CD4-positive, alpha-beta T cell treated with Interleukin-17A for 4 hours (primary cell): ENCODE measurements at regions not wholly inside any gene's neighbourhood (a gene's known extent, or its start where the extent isn't known, plus 50 kb on each side); places are given as distances from the start of the nearest gene placed in this dataset.
"Not testable (repeated sequence)": the region's sequence is repeated elsewhere in the genome, so short reads cannot be mapped to it uniquely, and the experiment has no call there.

Source experiments
- DNase-seq: peaks from one replicate; pipeline ENCODE4 v3.0.0-alpha.2; 2020; ENCODE audit warnings: mixed read lengths

- no peak for DNase-seq
These were observed 335.5 kb upstream of the NOX3 start for GRCh38 chr6:155791186-155791585.

GRCh38 chr6:155787168-155787567, 331.5 kb upstream of the NOX3 start:
- no peak for DNase-seq

GRCh38 chr6:155786528-155786927, 330.9 kb upstream of the NOX3 start:
- no peak for DNase-seq

GRCh38 chr6:155782739-155783459, 327.3 kb upstream of the NOX3 start:
- DNase-seq = no peak

GRCh38 chr6:155782320-155782731, 326.7 kb upstream of the NOX3 start:
- no peak for DNase-seq

- no peak for DNase-seq
These were observed 323.8 kb upstream of the NOX3 start for GRCh38 chr6:155779456-155779855.

- DNase-seq = no peak
These were observed 322.7 kb upstream of the NOX3 start for GRCh38 chr6:155778336-155778735.

GRCh38 chr6:155771822-155772221, 316.2 kb upstream of the NOX3 start:
- no peak for DNase-seq

- DNase-seq = no peak
These were observed 315.2 kb upstream of the NOX3 start for GRCh38 chr6:155770856-155771255.

- no peak for DNase-seq
These were observed 314.7 kb upstream of the NOX3 start for GRCh38 chr6:155770313-155770712.

- DNase-seq = no peak
These were observed 309.9 kb upstream of the NOX3 start for GRCh38 chr6:155765275-155766194.

GRCh38 chr6:155762649-155763048, 307.0 kb upstream of the NOX3 start:
- DNase-seq = no peak

- no peak for DNase-seq
These were observed 299.8 kb upstream of the NOX3 start for GRCh38 chr6:155755452-155755851.

GRCh38 chr6:155748778-155749177, 293.1 kb upstream of the NOX3 start:
- not testable (repeated sequence) for DNase-seq

- no peak for DNase-seq
These were observed 291.9 kb upstream of the NOX3 start for GRCh38 chr6:155747491-155747890.

GRCh38 chr6:155740781-155741399, 285.3 kb upstream of the NOX3 start:
- no peak for DNase-seq

- no peak for DNase-seq
These were observed 283.0 kb upstream of the NOX3 start for GRCh38 chr6:155738602-155739105.

- DNase-seq = no peak
These were observed 261.7 kb upstream of the NOX3 start for GRCh38 chr6:155717374-155717773.

- DNase-seq = no peak
These were observed 255.1 kb upstream of the NOX3 start for GRCh38 chr6:155710704-155711103.

- no peak for DNase-seq
These were observed 253.6 kb upstream of the NOX3 start for GRCh38 chr6:155709262-155709661.

- no peak for DNase-seq
These were observed 252.5 kb upstream of the NOX3 start for GRCh38 chr6:155708100-155708499.

- DNase-seq = no peak
These were observed 251.2 kb upstream of the NOX3 start for GRCh38 chr6:155706806-155707205.

- DNase-seq = no peak
These were observed 250.7 kb upstream of the NOX3 start for GRCh38 chr6:155706341-155706740.
